Neuronal stem cell (in vitro differentiated cells): ENCODE measurements at regions not wholly inside any gene's neighbourhood (a gene's known extent, or its start where the extent isn't known, plus 50 kb on each side); places are given as distances from the start of the nearest gene placed in this dataset.

ENCODE experiments used
- DNase-seq: peaks from one replicate; pipeline ENCODE4 v3.0.0-alpha.2; 2013; ENCODE audit warnings: low spot score
- H2AFZ ChIP-seq: one replicate; pipeline ENCODE4 v1.6.1; 2013; ENCODE audit warnings: mild to moderate bottlenecking, low read length, inconsistent platforms
- H2AK5ac ChIP-seq: 2 replicates; pipeline ENCODE4 v1.6.1; 2013; ENCODE audit warnings: low read depth, mild to moderate bottlenecking, inconsistent platforms, low read length, moderate library complexity, mixed read lengths
- H2BK120ac ChIP-seq: 2 replicates; pipeline ENCODE4 v1.6.1; 2013; ENCODE audit warnings: low read depth, mild to moderate bottlenecking, inconsistent platforms, low read length, moderate library complexity, mixed read lengths
- H2BK12ac ChIP-seq: one replicate; pipeline ENCODE4 v1.6.1; 2013; ENCODE audit warnings: low read length, inconsistent platforms
- H2BK15ac ChIP-seq: 2 replicates; pipeline ENCODE4 v1.6.1; 2013; ENCODE audit warnings: mild to moderate bottlenecking, low read length, inconsistent platforms, mixed read lengths
- H2BK5ac ChIP-seq: one replicate; pipeline ENCODE4 v1.6.1; 2013; ENCODE audit warnings: inconsistent platforms, mild to moderate bottlenecking, low read length, moderate library complexity
- H3K14ac ChIP-seq: one replicate; pipeline ENCODE4 v1.6.1; 2013; ENCODE audit warnings: low read length, inconsistent platforms
- H3K18ac ChIP-seq: 2 replicates; pipeline ENCODE4 v1.6.1; 2013; ENCODE audit warnings: low read length, inconsistent platforms
- H3K23ac ChIP-seq: 2 replicates; pipeline ENCODE4 v1.6.1; 2013; ENCODE audit warnings: low read depth, mild to moderate bottlenecking, mixed read lengths, low read length, inconsistent platforms; ENCODE audit not compliant: poor library complexity
- H3K27ac ChIP-seq: replicated peaks from 3 replicates; pipeline ENCODE4 v1.5.1; 2013; ENCODE audit warnings: low read length, inconsistent platforms
- H3K27me3 ChIP-seq, 3 experiments: 2 replicates each; pipeline ENCODE4 v1.6.1; 2013; ENCODE audit warnings: low read length in 3 of 3, mild to moderate bottlenecking in 2 of 3, inconsistent platforms in 1 of 3, low read depth in 1 of 3, mixed read lengths in 1 of 3, moderate library complexity in 1 of 3; ENCODE audit not compliant: control insufficient read depth in 3 of 3, insufficient read depth in 3 of 3
- H3K36me3 ChIP-seq, 2 donors: replicated peaks in 1 of 2; 2 replicates each; pipeline ENCODE4 v1.6.1; 2013; ENCODE audit warnings: low read length in 2 of 2; ENCODE audit not compliant: control insufficient read depth in 2 of 2, insufficient read depth in 2 of 2
- H3K4ac ChIP-seq: 2 replicates; pipeline ENCODE4 v1.6.1; 2013; ENCODE audit warnings: inconsistent platforms, mild to moderate bottlenecking, low read length, moderate library complexity
- H3K4me1 ChIP-seq, 2 donors: 1 replicate in 1 of 2; 2 replicates in 1 of 2; pipeline ENCODE4 v1.6.1; 2013; ENCODE audit warnings: low read length in 2 of 2, low read depth in 1 of 2; ENCODE audit not compliant: control insufficient read depth in 2 of 2, insufficient read depth in 1 of 2
- H3K4me2 ChIP-seq: one replicate; pipeline ENCODE4 v1.6.1; 2013; ENCODE audit warnings: mild to moderate bottlenecking, low read length, inconsistent platforms; ENCODE audit not compliant: insufficient read depth, poor library complexity, severe bottlenecking
- H3K4me3 ChIP-seq, 2 donors: 2 replicates each; pipeline ENCODE4 v1.5.1; 2013; ENCODE audit warnings: low read length in 2 of 2, mild to moderate bottlenecking in 2 of 2, inconsistent platforms in 1 of 2, moderate library complexity in 1 of 2
- H3K79me1 ChIP-seq: one replicate; pipeline ENCODE4 v1.6.1; 2013; ENCODE audit warnings: low read depth, mild to moderate bottlenecking, inconsistent platforms, low read length, moderate library complexity
- H3K9ac ChIP-seq: one replicate; pipeline ENCODE4 v1.6.1; 2013; ENCODE audit warnings: mild to moderate bottlenecking, low read depth, low read length, inconsistent platforms; ENCODE audit not compliant: poor library complexity
- H3K9me3 ChIP-seq, 2 donors: replicated peaks in 1 of 2; 2 replicates each; pipeline versions ENCODE3 to v1.6.1; 2013; ENCODE audit warnings: low read length in 2 of 2, mild to moderate bottlenecking in 2 of 2, inconsistent platforms in 1 of 2, low read depth in 1 of 2, mixed read lengths in 1 of 2, moderate library complexity in 1 of 2; ENCODE audit not compliant: control insufficient read depth in 2 of 2, insufficient read depth in 1 of 2
- H4K8ac ChIP-seq: one replicate; pipeline ENCODE4 v1.6.1; 2013; ENCODE audit warnings: low read depth, mild to moderate bottlenecking, inconsistent platforms, low read length, moderate library complexity
- H4K91ac ChIP-seq: one replicate; pipeline ENCODE4 v1.6.1; 2013; ENCODE audit warnings: low read length, low read depth, mild to moderate bottlenecking, inconsistent platforms; ENCODE audit not compliant: poor library complexity
- whole genome bisulfite sequencing, 2 donors: extraction: QIAGEN DNeasy Blood & Tissue Kit; methylation state at CpG; one replicate each; pipeline ENCODE4 v1.1.7; 2013; ENCODE audit warnings: missing lambda C conversion rate in 2 of 2, mixed read lengths in 1 of 2; ENCODE audit not compliant: insufficient read length in 2 of 2, insufficient replicate concordance in 1 of 2; ENCODE audit errors: extremely low coverage in 2 of 2; 5-methylcytosine and 5-hydroxymethylcytosine counted together

- DNase-seq: no peak
- Histone ChIP-seq H3K27me3 (no peaks in the 10 kb centered on the region), H3K4me3 (no peak overlapping the region), H4K91ac (no peak overlapping the region), H3K14ac (no peak overlapping the region), H3K9me3 (peaks cover 2 to 6% of the 10 kb centered on the region in 2 donors), H3K27ac (no peak overlapping the region), H4K8ac (no peak overlapping the region), H3K36me3 (no peaks in the 10 kb centered on the region), H2BK12ac (no peak overlapping the region), H2AK5ac (no peak overlapping the region), H3K23ac (no peak overlapping the region), H2AFZ (no peak overlapping the region), H2BK15ac (no peak overlapping the region), H2BK5ac (no peak overlapping the region), H3K4me1 (peaks cover 2% of the 10 kb centered on the region in 2 donors), H3K79me1 (no peaks in the 10 kb centered on the region), H3K4me2 (no peak overlapping the region), H2BK120ac (no peak overlapping the region), H3K18ac (no peak overlapping the region), H3K9ac (no peak overlapping the region), H3K4ac (no peak overlapping the region)
- no CpG with 5 or more reads among the region's 6 CpGs for WGBS, 2 donors
Observed at GRCh38 chr5:57069115-57069835, 104.6 kb upstream of the GPBP1 start.

GRCh38 chr5:57072218-57072892 is 101.5 kb upstream of the GPBP1 start:
- no peak overlapping the region for H3K23ac ChIP-seq
- H3K27ac ChIP-seq: peak overlapping the region; percentile 85
- H3K4ac ChIP-seq: no peak overlapping the region
- H3K36me3 ChIP-seq: no peaks in the 10 kb centered on the region
- no CpG with 5 or more reads among the region's 3 CpGs for WGBS, 2 donors
- no peak overlapping the region for H3K18ac ChIP-seq
- H4K91ac ChIP-seq: no peak overlapping the region
- peak; percentile 59 for DNase-seq
- no peak overlapping the region for H2BK120ac ChIP-seq
- peaks cover 2 to 6% of the 10 kb centered on the region in 2 donors for H3K9me3 ChIP-seq
- no peak overlapping the region for H2BK15ac ChIP-seq
- no peak overlapping the region for H2BK12ac ChIP-seq
- H3K14ac ChIP-seq: no peak overlapping the region
- no peak overlapping the region for H3K4me2 ChIP-seq
- no peaks in the 10 kb centered on the region for H3K27me3 ChIP-seq
- no peak overlapping the region for H2AK5ac ChIP-seq
- H2AFZ ChIP-seq: no peak overlapping the region
- no peaks in the 10 kb centered on the region for H3K79me1 ChIP-seq
- H3K4me1 ChIP-seq: peaks cover 2% of the 10 kb centered on the region in 2 donors
- H3K4me3 ChIP-seq: no peak overlapping the region
- H4K8ac ChIP-seq: no peak overlapping the region
- H3K9ac ChIP-seq: no peak overlapping the region
- no peak overlapping the region for H2BK5ac ChIP-seq

GRCh38 chr5:57082441-57083067 is 91.3 kb upstream of the GPBP1 start:
- Histone ChIP-seq H3K9me3 (no peaks in the 10 kb centered on the region), H2BK12ac (no peak overlapping the region), H3K4me3 (no peak overlapping the region), H3K9ac (no peak overlapping the region), H2BK5ac (no peak overlapping the region), H4K91ac (no peak overlapping the region), H3K36me3 (no peaks in the 10 kb centered on the region), H3K23ac (no peak overlapping the region), H3K27me3 (no peaks in the 10 kb centered on the region), H3K27ac (no peak overlapping the region), H3K4me1 (no peaks in the 10 kb centered on the region), H3K18ac (no peak overlapping the region), H2BK120ac (no peak overlapping the region), H3K4me2 (no peak overlapping the region), H2BK15ac (no peak overlapping the region), H3K4ac (no peak overlapping the region), H2AFZ (no peak overlapping the region), H3K14ac (no peak overlapping the region), H3K79me1 (no peaks in the 10 kb centered on the region), H4K8ac (no peak overlapping the region), H2AK5ac (no peak overlapping the region)
- DNase-seq: no peak
- no CpG with 5 or more reads among the region's 7 CpGs for WGBS, 2 donors
